HEK293 (cell line): ENCODE measurements at regions not wholly inside any gene's neighbourhood (a gene's known extent, or its start where the extent isn't known, plus 50 kb on each side); places are given as distances from the start of the nearest gene placed in this dataset.

Source experiments
- CTCF ChIP-seq: fragments of 450-650 bp; formaldehyde crosslinking; IDR thresholded peaks from 2 replicates; pipeline ENCODE4 v1.5.1; 2016; ENCODE audit warnings: missing biosample characterization, missing genetic modification characterization
- YY1 ChIP-seq: fragments of 450-650 bp; formaldehyde crosslinking; IDR thresholded peaks from 2 replicates; pipeline ENCODE4 v1.5.1; 2018; ENCODE audit warnings: missing biosample characterization, missing genetic modification characterization
- ZEB2 ChIP-seq: fragments of 450-650 bp; formaldehyde crosslinking; IDR thresholded peaks from 2 replicates; pipeline ENCODE4 v1.5.1; 2016; ENCODE audit warnings: missing biosample characterization, missing genetic modification characterization
- ZFP3 ChIP-seq: fragments of 450-650 bp; formaldehyde crosslinking; IDR thresholded peaks from 2 replicates; pipeline ENCODE4 v1.5.1; 2016; ENCODE audit warnings: low read depth, missing biosample characterization, missing genetic modification characterization
- ZNF248 ChIP-seq: fragments of 450-650 bp; formaldehyde crosslinking; IDR thresholded peaks from 2 replicates; pipeline ENCODE4 v1.5.1; 2017; ENCODE audit warnings: missing biosample characterization, missing genetic modification characterization
- ZNF624 ChIP-seq: fragments of 450-650 bp; formaldehyde crosslinking; IDR thresholded peaks from 2 replicates; pipeline ENCODE4 v1.5.1; 2017; ENCODE audit warnings: missing biosample characterization, missing genetic modification characterization
- ZNF843 ChIP-seq: fragments of 450-650 bp; formaldehyde crosslinking; IDR thresholded peaks from 2 replicates; pipeline ENCODE4 v1.5.1; 2016; ENCODE audit warnings: missing biosample characterization, missing genetic modification characterization
- TF ChIP-seq, protein P1 (sequence below): fragments of 450-650 bp; formaldehyde crosslinking; IDR thresholded peaks from 2 replicates; pipeline ENCODE4 v1.5.1; 2017; ENCODE audit warnings: missing biosample characterization, missing genetic modification characterization

DNA sequence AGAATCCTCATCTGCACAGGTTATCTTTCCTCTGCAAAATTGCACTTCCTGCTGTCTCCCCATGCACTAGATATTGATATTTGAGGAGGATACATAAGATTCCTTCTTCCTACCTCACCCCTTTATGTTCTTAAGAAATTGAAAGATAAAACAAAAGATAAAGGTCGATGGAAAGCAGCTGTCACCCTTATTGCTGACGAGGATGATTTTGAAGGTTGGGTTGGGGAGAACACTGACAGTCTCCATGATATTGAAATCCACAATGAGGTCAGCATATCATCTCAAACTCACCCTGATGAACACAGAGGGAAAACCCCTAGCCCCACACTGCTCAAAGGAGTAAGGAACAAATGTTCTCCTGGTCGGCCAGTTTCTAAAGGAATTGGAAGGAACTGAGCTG lies 110.6 kb upstream of the FUT9 start:
- no peak for TF ChIP-seq ZNF843 (tag by site-specific recombination)
- no peak for TF ChIP-seq ZEB2 (tag by site-specific recombination)
- TF ChIP-seq ZNF624 (tag by site-specific recombination): no peak
- TF ChIP-seq CTCF (tag by site-specific recombination): no peak
- no peak for TF ChIP-seq ZNF248 (tag by site-specific recombination)
- no peak for TF ChIP-seq ZFP3
- TF ChIP-seq, protein P1, sequence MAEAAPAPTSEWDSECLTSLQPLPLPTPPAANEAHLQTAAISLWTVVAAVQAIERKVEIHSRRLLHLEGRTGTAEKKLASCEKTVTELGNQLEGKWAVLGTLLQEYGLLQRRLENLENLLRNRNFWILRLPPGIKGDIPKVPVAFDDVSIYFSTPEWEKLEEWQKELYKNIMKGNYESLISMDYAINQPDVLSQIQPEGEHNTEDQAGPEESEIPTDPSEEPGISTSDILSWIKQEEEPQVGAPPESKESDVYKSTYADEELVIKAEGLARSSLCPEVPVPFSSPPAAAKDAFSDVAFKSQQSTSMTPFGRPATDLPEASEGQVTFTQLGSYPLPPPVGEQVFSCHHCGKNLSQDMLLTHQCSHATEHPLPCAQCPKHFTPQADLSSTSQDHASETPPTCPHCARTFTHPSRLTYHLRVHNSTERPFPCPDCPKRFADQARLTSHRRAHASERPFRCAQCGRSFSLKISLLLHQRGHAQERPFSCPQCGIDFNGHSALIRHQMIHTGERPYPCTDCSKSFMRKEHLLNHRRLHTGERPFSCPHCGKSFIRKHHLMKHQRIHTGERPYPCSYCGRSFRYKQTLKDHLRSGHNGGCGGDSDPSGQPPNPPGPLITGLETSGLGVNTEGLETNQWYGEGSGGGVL (tag by site-specific recombination): no peak
- TF ChIP-seq YY1 (tag by site-specific recombination): no peak
